H4 (cell line): ENCODE measurements at regions not wholly inside any gene's neighbourhood (a gene's known extent, or its start where the extent isn't known, plus 50 kb on each side); places are given as distances from the start of the nearest gene placed in this dataset.
"Not testable (repeated sequence)": the region's sequence is repeated elsewhere in the genome, so short reads cannot be mapped to it uniquely, and the experiment has no call there.

Source experiments
- DNase-seq: peaks from one replicate; pipeline ENCODE4 v3.0.0-alpha.2; 2015; ENCODE audit warnings: low spot score

DNA sequence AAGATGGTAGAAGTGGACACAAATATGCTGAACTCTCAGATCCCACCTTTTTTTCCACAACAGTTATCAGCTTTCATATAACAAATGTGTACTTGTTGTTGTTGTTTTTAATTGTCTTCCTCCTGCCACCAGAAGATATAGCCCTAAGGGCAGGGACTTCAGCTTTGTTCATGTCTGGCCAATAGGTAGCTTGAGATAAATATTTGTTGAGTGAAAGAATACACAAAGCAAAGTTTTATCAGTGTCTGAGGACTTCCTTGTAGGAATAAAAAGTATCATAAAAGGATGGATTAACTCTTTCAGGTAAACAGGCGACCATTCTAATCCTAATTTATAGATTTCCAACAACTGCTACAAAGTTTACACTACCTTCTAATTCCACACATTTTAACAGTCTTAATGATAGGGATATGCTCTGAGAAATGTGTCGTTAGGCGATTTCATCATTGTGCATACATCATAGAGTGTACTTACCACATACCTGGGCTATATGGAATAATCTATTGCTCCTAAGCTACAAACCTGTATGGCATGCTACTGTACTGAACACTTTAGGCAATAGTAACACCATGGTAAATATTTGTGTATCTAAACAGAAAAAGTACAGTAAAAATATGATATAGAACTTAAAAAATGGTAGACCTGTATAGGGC lies 186.1 kb downstream of the ATOH1 start:
- DNase-seq = no peak

DNA sequence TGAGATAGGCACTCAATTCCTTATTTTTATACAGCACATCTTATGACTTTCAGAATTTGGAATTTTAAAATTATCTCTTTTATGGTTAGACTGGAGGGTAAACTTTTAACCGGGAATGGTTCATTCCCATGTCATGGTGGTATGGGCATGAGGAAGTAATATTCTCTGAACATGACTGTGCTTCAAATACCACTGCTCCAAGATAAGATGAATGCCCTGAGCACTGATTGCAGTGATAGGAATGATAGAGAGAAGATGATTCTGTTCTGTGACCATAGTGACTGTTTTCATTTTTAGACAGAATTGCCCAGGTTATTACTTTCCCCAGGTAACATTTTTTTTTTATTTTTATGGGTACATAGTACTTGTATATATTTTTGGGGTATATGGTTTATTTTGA lies 187.4 kb downstream of the ATOH1 start:
- DNase-seq = no peak

DNA sequence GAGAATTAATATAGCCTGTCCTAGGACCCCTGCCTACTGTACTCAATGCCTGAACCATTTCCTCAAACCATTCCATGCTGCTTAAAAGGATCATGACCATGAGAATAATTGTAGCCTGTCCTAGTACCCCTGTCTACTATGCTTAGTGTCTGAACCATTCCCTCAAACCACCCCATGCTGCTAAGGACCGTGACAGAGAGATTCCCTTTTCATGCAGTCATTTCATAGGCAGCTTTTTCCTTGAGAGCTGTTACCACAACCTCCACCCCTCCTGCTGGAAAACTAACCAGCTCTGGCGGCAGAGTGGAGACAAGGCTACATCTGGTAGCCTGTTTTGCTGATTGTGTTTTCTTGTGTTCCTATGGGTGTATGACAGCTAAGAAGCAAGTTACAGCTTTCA lies 174.9 kb upstream of the SMARCAD1 start:
- DNase-seq = peak; percentile 30

DNA sequence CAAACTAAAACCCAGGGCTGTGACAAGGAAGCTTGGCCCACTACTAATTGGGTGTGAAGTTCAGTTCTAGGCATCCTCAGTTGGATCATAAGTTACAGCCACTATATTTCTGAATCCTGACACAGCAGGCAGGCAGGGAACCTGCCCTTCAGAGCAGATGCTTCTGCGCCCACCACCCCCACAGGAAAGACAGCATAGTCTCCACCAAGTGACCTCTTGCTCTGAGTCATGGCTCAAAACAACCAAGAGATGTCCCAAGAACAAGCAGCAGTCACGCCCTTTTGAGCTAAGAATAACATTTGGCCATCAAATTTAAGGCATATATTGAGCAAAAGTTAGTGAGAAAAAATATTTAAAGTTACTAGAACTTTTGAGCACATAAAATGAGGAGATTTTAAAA lies 170.7 kb upstream of the SMARCAD1 start:
- DNase-seq = peak; percentile 5

DNA sequence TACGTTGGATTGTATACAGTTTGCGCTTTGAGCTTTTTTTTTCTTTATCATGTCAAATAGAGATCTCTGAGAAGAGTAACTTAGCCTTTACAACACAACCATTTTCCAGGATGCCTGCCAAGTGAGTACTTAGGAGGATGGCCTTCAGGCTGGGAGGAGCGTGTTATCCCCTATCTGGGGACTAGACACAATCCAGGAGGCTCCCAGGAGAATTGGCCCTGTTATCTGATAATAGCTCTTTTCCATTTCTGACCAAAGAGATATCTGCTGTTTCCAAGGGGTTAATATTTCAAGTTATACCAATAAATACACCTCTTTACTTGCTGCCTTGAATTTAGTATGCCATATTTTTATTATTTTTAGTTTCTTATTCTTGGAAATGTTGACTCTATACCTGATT lies 169.5 kb upstream of the SMARCAD1 start:
- no peak for DNase-seq

DNA sequence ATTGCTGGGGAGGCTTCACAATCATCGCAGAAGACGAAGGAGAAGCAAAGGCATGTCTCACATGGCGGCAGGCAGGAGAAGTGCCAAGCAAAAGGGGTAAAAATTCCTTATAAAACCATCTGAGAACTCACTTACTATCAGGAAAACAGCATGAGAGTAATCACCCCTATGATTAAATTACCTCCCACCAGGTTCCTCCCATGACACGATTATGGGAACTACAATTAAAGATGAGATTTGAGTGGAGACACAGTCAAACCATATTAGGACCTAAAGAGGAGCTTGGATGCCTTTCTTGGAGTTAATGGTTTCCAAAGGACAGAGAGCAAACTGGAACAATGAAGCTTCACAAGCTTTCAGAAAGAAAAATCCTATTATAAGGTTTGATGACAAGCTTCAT lies 168.4 kb upstream of the SMARCAD1 start:
- DNase-seq = no peak

DNA sequence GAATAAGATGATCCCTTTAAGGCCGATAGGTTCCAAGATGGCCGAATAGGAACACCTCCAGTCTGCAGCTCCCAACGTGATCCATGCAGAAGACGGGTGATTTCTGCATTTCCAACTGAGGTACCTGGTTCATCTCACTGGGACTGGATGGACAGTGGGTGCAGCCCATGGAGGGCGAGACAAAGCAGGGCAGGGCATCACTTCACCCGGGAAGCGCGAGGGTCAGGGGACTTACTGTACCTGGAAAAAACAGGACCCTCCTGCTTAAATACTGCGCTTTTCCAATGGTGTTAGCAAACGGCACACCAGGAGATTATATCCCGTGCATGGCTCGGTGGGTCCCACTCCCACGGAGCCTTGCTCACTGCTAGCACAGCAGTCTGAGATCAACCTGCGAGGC lies 163.2 kb upstream of the SMARCAD1 start:
- DNase-seq = not testable (repeated sequence)

DNA sequence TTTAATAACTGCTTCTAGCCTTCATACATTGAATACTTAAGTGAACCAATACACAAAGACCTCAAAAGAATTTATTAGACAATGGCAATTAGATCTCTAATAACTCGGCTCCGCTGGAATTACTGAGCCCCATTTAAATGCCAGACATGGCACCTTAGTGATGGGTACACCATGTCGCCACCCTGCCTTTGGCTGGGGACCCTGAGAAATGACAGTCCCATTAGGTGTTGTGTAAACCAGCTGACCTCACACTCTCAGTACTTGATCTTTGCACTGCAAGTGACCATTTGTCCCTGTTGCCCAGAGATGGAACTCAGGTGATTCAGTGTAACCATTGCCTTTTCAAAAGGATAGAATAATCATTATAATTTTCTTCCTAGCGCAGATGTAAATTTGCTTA lies 144.6 kb upstream of the SMARCAD1 start:
- no peak for DNase-seq

DNA sequence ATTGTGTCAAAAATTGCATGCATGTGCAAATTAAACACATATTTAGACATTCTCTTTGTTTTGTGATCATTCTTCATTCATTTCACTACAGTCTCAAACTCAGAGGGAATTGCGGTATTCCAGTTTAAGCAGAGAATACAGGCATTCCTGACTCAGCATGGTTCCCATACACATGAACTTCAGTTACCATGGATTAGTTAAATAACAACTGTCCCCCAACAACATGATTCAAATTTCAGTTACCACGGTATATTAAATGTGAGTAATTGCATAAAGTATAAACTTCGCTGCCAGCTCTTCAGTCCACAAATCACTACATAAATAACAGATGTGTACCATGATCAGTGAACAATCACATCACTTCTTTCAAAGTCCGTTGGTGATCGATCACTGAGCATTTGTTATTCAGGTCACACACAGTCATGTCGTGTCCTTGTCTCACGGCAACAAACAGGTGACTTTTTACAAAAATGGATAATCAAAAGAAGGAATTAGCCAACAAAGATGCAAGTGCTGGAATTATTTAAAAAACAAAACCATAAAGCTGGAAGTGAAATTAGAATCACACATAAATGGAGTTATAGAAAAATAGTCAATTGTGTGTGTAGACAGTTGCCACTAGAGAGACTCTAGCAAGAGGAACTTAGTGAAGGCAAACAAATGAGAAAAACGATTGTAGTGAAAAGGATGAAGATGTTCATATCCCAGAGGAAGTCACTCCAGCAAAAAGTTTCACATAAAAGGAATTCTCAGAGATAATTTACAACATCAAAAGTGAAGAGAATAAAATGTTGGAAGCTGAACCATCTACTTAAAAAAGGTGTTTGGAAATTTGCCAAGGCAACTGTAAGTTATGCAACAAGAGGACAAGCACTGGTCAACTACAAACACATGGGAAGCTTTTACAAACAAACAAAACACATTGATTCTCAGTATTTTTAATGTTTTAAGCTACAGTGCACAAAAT lies 138.6 kb upstream of the SMARCAD1 start:
- DNase-seq = no peak

DNA sequence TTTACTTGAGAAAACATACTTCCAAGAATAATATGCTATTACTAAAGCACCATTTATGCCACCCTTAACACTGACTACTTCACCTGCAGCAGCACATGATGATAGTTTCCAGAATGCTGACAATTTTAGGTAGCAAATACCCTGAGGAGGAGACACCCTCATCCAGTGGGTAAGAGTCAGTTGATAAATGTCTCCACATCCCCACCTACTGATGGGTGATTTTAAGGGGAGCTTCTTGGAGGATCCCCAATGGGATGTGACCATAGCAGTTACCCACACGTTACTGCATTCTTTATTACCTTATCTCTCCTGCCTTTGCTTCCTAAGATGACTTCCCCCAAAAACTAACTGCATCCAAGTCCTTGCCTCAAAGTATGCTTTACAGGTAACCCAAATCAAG lies 131.2 kb upstream of the SMARCAD1 start:
- no peak for DNase-seq

DNA sequence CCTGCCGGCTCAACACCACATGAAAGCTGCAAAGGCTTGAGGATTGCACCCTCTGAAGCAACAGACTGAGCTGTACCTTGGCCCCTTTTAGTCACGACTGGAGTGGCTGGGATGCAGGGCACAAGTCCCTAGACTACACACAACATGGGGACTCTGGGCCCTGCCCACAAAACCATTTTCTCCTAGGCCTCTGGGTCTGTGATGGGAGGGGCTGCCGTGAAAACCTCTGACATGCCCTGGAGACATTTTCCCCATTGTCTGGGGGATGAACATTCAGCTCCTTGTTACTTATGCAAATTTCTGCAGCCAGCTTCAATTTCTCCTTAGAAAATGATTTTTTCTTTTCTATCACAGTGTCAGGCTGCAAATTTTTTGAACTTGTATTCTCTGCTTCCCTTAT lies 123.5 kb upstream of the SMARCAD1 start:
- no peak for DNase-seq

DNA sequence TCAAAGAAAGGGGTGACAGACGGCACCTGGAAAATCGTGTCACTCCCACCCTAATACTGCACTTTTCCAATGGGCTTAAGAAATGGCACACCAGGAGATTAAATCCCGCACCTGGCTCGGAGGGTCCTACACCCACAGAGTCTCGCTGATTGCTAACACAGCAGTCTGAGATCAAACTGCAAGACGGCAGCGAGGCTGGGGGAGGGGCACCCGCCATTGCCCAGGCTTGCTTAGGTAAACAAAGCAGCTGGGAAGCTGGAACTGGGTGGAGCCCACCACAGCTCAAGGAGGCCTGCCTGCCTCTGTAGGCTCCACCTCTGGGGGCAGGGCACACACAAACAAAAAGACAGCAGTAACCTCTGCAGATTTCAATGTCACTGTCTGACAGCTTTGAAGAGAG lies 108.5 kb upstream of the SMARCAD1 start:
- not testable (repeated sequence) for DNase-seq

DNA sequence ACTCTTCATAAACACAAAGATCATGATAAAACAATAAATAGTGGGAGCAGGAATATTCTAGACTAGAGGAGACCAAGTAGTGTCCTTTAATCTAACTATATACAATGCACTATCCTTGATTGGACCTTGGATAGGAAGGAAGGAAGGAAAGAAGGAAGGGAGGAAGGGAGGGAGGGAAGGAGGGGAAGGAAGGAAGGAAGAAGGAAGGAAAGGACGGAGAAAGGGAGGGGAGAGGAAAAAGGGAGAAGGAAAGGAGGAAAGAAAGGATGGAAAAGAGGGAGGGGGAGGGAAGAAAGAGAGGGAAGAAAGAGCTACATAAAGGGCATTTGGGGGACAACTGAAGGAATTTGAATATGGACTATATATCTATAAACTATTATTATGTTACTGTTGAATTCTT lies 95.0 kb upstream of the SMARCAD1 start:
- DNase-seq = no peak

DNA sequence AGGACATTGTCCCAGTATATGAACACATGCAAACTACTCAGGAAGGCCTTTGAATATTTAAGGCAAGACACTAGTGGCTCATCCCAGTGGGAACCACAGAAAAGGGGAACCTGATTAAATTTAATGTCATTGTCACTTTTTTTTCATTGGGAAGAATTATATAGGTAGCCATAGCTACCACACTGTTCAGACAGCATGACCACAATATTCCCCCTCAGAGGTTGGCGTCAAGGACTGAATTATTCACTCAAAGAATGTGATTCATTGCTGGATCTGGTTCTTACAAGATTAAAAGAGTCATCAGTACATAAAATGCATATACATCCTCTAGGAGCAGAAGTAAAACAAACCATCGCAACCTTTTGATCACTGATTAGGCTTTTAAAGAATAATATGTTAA lies 92.0 kb upstream of the SMARCAD1 start:
- no peak for DNase-seq

DNA sequence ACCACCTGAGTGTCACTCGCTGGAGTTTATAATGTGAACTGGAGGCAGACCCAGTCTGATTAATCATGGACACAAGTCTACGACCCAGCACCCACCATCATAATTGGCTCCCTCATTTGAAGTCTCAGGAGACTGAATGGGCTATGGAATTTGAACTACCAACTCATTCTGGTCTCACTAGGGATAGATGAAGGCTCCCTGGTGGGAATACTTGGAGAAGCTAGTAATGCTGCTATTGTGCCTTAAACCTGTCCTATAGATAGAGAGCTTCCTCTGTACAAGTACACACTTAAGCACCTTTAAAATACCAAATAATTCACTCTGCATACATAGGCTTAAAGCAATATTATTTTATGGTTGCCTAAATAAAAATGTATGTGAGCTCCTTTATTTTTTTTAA lies 90.8 kb upstream of the SMARCAD1 start:
- no peak for DNase-seq

DNA sequence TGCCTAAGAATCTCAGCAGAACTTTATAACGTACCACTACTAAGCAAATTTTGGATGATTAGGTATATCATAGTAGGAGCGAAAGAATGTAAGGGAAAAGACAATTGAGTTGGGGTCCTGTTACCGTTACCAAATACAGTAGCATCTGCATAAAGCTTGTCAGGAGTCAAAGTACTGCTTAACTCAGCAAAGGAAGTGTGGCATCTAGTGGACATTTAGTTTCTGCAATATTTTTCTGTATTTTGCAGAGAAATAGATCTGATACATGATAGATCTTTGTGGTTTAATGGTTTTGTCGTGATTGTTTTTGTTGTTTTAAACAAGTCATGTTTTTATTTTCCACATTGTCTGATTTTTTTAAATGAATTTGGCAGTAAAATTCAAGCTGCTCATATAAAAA lies 81.0 kb upstream of the SMARCAD1 start:
- DNase-seq = peak; percentile 13

DNA sequence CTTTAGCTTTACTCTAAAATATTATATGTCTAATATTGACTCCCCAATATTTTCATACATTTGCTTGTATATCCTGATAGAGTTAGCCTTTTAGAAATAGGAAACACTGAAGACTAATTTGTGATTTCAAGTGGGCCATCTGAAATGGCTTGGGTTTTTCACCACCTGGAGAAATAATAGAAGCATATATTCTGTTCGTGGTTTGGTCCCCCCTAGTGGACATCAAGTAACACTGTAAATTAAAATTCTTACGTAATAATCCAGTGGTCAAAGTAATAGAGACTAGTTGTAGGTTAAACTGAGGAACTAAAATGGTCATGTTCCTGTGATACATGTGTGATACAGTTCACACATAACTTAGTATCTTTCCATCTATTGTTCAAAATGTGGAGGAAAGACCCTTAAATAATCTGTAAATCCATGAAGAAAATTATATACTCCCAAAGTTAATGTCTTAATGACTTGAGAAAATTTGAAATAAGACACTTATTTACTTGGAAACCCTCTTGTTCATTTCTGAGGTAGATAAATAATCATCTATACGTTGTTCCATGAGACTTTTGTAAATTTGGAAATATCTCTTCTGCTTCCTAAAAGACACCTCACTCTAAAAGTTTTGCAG lies 79.8 kb upstream of the SMARCAD1 start:
- DNase-seq = peak; percentile 30

DNA sequence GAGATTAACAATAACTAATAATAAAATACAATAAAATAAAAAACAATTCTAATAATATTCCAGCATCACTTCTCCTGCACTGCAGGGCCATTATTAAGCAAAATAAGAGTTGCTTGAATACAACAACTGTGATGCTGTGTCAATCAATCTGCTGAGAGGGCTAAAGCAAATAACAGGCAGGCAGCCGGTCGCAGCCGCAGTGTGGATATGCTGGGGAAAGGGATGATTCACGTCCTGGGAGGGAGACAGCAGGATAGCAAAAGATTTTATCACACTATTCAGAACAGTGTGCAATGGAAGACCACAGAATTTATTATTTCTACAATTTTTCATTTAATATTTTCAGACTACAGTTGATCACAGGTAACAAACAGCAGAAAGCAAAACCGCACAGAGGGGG lies 76.5 kb upstream of the SMARCAD1 start:
- no peak for DNase-seq

DNA sequence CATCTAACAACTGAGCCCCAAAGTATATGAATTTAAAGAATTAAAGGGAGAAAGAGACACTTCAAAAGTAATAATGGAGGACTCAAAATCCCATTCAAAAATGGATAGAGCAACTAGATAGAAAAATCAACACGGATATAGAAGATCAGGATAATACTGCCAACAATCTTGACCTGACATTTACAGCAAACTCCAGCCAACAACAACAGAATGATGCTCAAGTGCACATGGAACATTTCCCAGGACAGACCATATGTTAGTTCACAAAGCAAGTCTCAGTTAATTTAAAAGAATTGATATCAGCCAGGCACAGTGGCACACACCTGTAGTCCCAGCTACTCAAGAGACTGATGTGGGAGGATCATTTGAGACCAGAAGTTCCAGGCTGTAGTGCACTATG lies 72.0 kb upstream of the SMARCAD1 start:
- no peak for DNase-seq

DNA sequence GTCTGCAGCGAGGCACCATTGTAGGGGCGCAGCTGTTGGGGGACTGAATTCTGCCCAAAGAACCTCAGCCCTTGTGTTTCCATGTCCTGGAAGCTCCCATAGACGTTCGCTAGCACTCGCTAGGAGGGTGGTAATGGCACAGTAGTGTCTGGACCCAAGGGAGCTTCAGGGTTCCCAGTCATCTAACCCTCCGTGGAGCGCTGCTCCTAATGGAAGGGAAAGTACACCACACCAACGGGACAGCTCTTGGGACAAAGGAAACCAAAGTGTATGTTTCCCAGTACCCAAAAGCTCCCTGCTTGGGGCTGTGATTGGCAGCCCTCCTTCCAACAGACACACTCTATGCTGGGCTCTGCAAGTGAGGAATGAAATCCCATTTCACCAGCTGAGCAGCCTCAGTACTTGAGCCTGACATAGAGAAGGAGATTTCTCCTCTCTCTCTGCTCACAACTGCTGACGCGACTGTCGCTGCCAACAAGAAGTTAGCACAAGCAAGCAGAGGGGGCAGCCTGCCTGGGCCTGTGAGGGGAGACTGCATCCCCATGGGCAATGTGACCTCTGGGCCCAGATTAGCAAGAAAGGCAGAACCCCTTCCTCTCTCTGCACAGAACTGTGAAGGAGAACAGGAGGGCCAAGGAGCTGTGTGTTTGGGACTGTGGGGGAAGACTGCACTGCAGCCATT lies 67.6 kb upstream of the SMARCAD1 start:
- DNase-seq = no peak

DNA sequence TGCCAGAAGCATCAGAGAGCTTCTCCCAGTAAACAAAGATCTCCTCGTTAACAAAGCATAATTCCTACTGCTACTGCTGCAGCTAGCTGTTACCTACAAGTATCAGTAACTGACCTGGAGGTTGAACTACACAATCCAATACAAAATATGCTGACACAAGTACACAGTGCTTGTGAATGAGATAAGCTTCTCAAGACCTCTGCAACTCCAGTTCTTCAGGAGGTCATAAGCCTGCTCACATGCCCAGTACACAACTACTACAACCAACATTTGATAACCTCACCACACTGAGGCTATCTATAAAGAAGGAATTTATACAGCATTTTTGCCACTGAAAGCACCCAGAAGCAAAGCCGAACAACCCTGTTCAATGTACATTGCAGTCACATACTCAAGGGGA lies 66.7 kb upstream of the SMARCAD1 start:
- DNase-seq = no peak

DNA sequence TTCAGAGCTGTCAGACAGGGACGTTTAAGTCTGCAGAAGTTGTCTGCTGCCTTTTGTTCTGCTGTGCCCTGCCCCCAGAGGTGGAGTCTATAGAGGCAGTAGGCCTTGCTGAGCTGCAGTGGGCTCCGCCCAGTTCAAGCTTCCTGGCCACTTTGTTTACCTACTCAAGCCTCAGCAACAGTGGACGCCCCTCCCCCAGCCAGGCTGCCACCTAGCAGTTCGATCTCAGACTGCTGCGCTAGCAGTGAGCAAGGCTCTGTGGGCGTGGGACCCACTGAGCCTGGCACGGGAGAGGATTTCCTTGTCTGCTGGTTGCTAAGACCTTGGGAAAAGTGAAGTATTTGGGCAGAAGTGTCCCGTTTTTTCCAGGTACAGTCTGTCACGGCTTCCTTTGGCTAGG lies 59.6 kb upstream of the SMARCAD1 start:
- peak; percentile 9 for DNase-seq
